ENCODE measurements at regions not wholly inside any gene's neighbourhood (a gene's known extent, or its start where the extent isn't known, plus 50 kb on each side); places are given as distances from the start of the nearest gene placed in this dataset.

GRCh38 chr2:176753205-176753604 is 459.4 kb upstream of the HNRNPA3 start:
- FAIRE-seq: no peak
- no peak for DNase-seq (ENCODE audit: low spot score)

DNA sequence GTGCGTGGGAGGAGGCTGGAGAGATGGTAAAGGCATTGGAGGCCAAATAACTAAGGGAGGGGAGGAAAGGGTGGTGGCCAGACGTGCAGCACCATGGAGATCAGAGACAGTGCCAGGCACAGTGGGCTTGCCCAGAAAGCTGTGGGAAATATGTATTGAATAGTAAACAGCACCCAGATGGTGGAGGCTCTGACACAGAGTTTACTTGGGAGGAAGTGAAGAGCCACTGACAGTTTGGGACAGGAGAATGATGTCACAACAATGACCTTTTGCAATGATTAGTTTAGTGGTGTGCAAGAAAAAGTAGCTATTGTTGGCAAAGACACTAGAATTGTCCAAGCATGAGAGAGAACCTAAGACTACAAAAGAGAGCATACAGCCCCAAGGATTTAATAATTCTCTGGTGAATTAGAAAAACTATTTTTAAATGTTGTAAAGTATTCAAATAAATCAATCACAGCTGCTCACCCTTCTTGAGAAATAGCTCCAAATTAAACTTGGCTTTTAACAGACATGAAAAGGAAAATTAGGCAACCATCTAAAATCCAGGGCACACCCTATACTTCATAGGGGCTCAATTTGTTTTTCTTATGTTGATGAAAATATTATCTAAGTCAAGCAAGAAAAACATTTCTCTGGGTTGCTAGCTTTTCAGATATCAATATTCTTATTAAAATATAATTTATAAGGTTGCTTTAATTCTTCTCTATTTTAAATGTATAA is 458.7 kb upstream of the HNRNPA3 start:
- FAIRE-seq (no peak), DNase-seq (ENCODE audit: low spot score) (no peak)

GRCh38 chr2:176755537-176756135 is 457.0 kb upstream of the HNRNPA3 start:
- no peak for DNase-seq (ENCODE audit: low spot score)

GRCh38 chr2:176758426-176758825 is 454.2 kb upstream of the HNRNPA3 start:
- DNase-seq (ENCODE audit: low spot score) (no peak), FAIRE-seq (no peak)

More at GRCh38 chr2:176755537-176756135, 457.0 kb upstream of the HNRNPA3 start:
- no peak for FAIRE-seq

DNA sequence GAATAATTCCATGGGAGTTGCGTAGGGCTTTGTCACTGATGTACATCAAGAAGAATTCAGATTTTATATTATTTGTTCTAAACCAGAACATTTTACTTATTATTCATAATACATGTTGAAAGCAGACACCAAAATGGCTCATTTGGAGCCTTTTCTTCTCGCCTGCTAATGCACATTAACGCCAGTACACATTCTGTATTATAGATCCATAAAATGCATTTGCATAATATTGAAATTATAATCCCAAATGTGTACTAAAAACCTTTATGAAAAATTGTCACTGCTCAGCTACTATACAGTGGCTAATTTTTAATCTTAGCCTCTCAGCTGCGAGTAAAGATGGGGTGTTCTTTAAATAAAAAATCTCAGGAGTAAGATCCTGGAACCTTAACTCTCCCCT is 452.2 kb upstream of the HNRNPA3 start:
- DNase-seq (ENCODE audit: low spot score): no peak
- no peak for FAIRE-seq

DNA sequence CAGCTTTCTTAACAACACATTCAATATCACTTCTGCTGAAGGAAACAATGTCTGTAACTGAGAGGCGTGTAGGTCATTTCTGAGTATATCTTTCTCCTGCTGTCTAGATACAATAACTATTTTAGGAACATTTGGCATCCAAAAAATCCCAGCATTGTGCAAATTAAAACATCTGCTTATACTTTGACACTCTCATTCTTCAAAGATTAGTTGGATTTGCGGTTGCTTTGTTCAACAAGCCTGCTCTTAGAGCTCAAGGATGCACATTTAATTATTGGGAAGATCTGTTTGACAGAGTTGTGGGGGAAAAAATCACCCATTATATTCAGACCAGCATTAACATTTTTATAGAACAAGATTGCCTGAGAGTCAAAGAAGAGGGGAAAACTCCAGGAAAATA is 449.5 kb upstream of the HNRNPA3 start:
- FAIRE-seq (no peak), DNase-seq (ENCODE audit: low spot score) (no peak)

GRCh38 chr2:176763851-176764404 is 448.7 kb upstream of the HNRNPA3 start:
- DNase-seq (ENCODE audit: low spot score) (no peak), FAIRE-seq (no peak)

- FAIRE-seq: no peak
Observed at GRCh38 chr2:176764921-176765320, 447.7 kb upstream of the HNRNPA3 start.

DNA sequence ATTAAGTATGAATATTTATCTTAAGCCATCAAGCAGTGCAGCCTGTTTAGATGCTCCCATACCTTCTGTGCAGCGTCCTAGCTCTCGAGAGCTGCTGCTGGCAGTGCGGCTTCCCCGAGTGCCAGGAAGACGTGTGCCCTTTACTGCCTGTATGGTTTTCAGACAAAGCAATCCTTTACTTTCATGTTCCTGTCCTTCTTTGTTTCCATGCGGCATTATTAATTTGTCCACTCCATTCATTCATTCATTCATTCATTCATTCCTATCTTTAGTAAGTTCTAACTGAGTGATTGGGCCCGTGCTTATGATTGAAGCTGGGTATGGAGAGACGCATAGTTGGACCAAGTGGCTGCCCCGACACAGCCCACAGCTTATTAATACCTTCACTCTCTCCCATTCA is 446.6 kb upstream of the HNRNPA3 start:
- FAIRE-seq (no peak), DNase-seq (ENCODE audit: low spot score) (no peak)

More at GRCh38 chr2:176764921-176765320, 447.7 kb upstream of the HNRNPA3 start:
- DNase-seq (ENCODE audit: low spot score): no peak

DNA sequence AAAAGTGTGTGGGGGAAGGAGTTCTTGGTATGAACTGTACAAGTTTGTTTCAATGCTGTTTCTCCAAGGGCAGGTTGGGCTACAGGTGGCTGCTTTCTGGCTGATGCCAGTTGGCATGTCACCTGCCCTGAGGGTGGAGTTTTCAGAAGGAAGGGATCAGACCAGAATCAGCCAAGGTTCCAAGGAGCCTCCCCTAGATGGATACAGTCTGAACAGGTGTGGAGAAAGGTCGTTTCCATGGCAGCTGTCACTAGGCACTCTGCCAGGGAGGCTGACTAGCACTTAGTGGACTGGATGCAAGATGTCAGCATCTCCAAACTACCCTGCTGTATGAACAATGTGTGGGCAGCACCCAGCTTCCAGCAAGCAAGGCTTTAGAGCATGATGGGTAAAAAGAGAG is 444.4 kb upstream of the HNRNPA3 start:
- FAIRE-seq: no peak

GRCh38 chr2:176769021-176769420 is 443.6 kb upstream of the HNRNPA3 start:
- DNase-seq (ENCODE audit: low spot score) (no peak), FAIRE-seq (no peak)

More for the DNA sequence above, 444.4 kb upstream of the HNRNPA3 start:
- DNase-seq (ENCODE audit: low spot score): no peak

DNA sequence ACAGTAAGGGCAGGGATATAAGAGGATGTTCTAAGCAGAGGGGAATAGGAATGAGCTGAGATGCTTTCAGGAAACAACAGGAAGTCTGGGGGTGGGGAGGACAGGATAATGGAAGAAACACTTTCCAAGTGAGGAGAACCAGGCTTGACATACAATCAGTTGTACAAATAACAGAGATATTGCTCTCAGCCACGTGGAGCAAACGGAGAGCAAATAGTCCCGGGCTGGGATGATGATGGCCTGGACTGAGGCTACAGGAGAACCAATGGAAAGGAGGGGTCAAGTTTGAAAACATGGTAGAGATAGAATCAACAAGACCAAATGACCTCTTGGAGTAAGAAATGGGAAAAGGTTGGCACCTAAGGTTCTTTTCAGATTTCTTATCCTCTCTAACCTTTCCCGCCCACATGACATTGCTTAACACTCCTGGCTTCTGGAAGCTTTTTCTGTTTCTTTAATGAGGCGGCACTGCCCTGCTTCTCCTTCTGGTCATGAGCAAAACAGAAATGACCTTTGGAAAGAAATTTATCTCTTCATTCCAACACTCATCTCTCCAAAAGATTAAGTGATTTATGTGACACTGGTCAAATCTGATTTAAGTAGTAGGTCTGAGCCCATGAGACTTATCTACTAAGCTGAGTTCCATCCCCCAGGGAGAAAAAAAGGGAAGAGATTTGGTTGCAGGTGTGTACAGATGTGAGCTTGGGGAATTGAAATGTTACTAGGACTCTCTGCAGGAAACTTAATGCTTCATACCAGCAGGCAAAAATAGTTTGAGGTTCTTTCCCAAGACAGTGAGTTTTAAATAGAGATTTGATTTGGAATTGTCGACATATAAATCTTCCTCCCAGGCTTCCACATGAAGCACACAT is 442.9 kb upstream of the HNRNPA3 start:
- DNase-seq (ENCODE audit: low spot score) (no peak), FAIRE-seq (no peak)

GRCh38 chr2:176772816-176773215 is 439.8 kb upstream of the HNRNPA3 start:
- DNase-seq (ENCODE audit: low spot score): no peak
- FAIRE-seq: no peak

- FAIRE-seq (no peak), DNase-seq (ENCODE audit: low spot score) (no peak)
Observed at GRCh38 chr2:176774766-176775451, 437.7 kb upstream of the HNRNPA3 start.

DNA sequence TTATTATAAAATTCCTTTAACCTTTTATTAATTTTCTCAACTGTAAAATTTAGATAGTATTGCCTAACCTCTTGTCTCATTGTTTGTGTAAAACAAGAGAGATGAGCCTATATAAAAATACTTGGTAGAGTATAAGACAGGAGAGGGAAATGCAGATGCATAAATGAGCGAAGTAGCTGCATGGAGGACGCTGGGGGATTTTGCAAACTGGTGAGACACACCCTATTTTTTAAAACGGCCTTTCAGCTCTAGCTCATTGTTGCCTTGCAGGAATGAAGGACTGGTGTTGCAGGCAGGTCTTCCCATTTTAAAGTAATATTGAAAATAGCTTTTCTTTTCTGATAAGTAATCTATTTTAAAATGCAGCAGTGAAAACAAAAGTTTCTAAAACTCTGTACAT is 435.3 kb upstream of the HNRNPA3 start:
- no peak for FAIRE-seq
- DNase-seq (ENCODE audit: low spot score): no peak

GRCh38 chr2:176779917-176780316 is 432.7 kb upstream of the HNRNPA3 start:
- FAIRE-seq (no peak), DNase-seq (ENCODE audit: low spot score) (no peak)

- DNase-seq (ENCODE audit: low spot score) (no peak), FAIRE-seq (no peak)
Observed at GRCh38 chr2:176780348-176780747, 432.2 kb upstream of the HNRNPA3 start.

GRCh38 chr2:176781570-176782217 is 430.9 kb upstream of the HNRNPA3 start:
- DNase-seq (ENCODE audit: low spot score) (no peak), FAIRE-seq (no peak)

- no peak for DNase-seq (ENCODE audit: low spot score)
Observed at GRCh38 chr2:176784633-176785200, 427.9 kb upstream of the HNRNPA3 start.

DNA sequence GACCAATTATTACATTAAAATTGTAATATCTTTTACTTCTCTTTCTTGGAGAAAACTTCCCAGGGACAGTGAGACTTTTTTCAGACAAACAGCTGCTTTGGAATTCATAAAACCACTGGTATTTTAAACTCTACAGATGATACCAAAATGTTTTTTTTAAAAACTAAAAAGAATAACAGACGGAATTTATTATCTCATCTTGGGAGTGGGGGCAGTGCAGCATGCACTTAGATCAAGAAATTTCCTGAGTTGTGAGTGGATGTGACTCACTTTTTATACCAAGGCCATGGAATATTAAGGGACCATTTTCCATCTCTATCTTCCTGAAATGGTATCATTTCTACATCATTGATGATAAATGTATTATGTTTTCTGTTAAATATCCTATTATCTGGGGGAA is 422.8 kb upstream of the HNRNPA3 start:
- FAIRE-seq: no peak
- DNase-seq (ENCODE audit: low spot score): no peak

More at GRCh38 chr2:176784633-176785200, 427.9 kb upstream of the HNRNPA3 start:
- FAIRE-seq: no peak

Data from urothelium cell line (cell line).